NCI-H1694 treated with DMSO at 0.1 percent for 48 hours (cell line): ENCODE measurements at regions not wholly inside any gene's neighbourhood (a gene's known extent, or its start where the extent isn't known, plus 50 kb on each side); places are given as distances from the start of the nearest gene placed in this dataset.

ENCODE experiments used
- DNase-seq: peaks from one replicate; lab custom pipeline; 2025; lab: John Stamatoyannopoulos, UW

DNA sequence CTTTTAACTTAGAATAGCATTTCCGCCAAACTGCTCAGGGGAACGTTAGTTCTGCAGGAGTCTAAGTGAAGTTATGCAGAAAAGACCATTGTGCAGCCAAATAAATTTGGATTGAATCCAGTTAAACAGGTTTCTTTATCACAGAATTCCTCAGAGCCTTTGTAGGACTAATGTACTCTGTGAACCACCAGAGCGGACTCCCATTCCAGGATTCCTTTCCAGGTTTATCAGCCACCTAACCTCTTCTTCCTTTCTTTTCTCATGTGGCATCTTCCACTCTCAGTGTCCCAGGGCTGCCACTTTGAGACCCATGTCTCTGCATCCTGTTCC, 350.4 kb downstream of the TSN start:
- no peak for DNase-seq

GRCh38 chr2:122108186-122108585, 352.7 kb downstream of the TSN start:
- DNase-seq = no peak

GRCh38 chr2:122112216-122113005, 357.0 kb downstream of the TSN start:
- DNase-seq = no peak

DNA sequence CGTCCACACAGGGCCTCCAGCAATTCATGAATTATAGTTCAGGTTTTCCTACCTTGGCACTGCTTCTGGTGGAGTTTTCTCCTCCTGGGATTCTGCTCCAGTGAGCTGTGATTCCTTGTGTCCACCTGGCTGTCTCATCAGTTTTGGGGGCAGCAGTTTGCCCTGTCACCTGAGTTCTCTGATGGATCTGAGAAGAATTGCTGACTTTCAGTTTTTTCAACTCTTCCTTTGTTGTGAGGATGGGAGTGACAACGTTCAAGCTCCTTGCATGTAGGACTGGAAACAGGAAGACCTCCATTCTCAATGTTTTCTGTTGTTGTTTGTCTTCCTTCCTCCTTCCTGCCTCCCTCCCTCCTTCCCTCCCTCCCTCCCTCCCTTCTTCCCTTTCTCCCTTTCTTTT, 359.0 kb downstream of the TSN start:
- no peak for DNase-seq

GRCh38 chr2:122117371-122117770, 361.9 kb downstream of the TSN start:
- no peak for DNase-seq

- no peak for DNase-seq
Observed at GRCh38 chr2:122129399-122129798, 373.9 kb downstream of the TSN start.

GRCh38 chr2:122132147-122132691, 376.8 kb downstream of the TSN start:
- no peak for DNase-seq

DNA sequence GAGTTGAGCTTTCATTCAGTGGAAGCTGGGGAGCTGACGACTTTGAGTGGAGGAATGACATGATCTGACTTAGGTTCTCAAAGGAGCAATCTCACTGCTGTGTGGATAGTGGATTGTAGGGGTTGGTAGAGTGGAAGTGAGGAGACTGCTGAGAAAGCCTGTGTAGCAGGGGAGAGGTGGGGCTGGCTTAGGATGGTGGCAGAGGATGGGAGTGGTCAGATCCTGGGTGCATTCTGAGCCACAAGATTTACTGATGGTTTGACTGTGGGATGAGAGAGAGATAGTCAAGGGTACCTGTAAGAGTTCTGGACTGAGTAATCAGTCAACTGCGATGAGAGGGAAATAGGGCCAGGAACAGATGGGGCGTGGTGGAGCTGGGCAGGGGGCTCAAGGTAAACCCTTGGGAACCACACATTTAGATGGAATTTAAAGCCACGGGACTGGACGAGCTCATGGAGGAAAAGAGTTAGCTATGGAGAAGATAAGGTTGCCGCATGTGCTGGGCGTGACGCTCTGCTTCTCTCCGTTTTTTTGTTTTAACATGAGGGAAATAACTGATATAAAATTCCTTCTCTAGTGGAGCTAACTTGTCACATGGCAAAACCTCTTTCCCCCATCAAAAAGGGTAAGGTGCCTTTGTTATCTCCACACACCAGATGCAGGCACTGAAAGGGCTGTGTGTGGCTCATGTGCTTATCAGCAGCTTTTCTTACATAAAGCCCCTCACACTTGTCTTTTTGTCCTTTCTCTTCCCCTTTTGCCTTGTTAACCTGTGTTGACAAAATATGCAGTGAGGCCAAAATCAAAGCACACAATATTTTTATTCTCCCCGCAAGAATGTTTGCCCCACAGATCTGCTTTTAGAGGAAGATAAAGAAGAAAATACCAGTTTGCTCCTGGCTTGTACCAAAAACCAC, 379.8 kb downstream of the TSN start:
- DNase-seq = no peak

GRCh38 chr2:122136056-122136455, 380.6 kb downstream of the TSN start:
- no peak for DNase-seq

DNA sequence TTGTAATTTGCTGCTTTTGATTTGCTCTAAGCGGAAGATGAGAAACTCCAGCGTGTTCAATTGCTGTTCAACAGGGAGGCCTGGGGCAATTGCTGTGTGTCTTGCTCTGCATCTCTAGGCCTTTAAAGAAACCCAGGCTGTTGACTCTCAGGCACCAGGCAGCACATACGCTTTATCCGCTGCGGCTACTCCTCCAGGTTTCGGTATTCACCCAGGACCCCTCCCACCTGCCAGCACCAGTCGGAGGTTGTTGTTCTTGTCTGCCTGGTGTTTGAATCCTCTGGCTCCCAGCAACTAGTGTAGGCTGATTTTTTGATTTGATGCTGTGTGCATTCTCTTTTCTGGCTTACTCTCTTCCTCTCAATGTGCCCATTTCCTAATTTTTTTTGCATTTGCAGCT, 383.1 kb downstream of the TSN start:
- no peak for DNase-seq

- DNase-seq = no peak
Observed at GRCh38 chr2:122139739-122140420, 384.4 kb downstream of the TSN start.

GRCh38 chr2:122144884-122145283, 389.4 kb downstream of the TSN start:
- DNase-seq = no peak

- DNase-seq = peak; percentile 81
Observed at GRCh38 chr2:122145856-122146255, 390.4 kb downstream of the TSN start.

DNA sequence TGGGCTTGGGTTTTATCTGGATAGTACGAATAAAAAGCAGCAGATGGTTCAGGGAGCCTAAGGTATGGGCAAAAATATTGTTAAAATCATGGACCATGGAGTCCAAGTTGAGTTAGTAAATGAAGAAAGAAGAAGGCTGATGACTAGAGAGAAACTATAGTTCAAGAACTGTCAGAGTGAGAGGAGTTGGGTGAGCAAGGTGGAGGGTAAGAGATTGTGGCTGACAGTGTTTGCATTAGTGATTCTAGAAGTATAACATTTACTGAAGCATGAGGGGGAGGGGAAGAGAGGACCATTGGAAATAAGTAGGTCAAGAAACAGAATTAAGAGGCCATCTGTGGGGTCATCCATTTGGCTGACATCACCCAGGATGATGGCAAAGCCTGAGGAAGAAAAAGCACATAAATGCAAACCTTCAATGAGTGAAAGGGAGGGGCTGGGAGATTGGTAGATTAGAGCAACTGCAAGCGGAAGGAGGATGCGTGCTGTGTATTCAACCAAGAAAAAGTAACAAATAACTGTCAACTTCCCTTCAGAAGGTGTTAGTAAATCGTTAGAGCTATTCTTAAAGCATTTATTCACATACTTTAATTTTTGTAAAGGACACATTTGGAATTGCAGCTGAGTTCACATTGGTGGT, 392.8 kb downstream of the TSN start:
- no peak for DNase-seq

DNA sequence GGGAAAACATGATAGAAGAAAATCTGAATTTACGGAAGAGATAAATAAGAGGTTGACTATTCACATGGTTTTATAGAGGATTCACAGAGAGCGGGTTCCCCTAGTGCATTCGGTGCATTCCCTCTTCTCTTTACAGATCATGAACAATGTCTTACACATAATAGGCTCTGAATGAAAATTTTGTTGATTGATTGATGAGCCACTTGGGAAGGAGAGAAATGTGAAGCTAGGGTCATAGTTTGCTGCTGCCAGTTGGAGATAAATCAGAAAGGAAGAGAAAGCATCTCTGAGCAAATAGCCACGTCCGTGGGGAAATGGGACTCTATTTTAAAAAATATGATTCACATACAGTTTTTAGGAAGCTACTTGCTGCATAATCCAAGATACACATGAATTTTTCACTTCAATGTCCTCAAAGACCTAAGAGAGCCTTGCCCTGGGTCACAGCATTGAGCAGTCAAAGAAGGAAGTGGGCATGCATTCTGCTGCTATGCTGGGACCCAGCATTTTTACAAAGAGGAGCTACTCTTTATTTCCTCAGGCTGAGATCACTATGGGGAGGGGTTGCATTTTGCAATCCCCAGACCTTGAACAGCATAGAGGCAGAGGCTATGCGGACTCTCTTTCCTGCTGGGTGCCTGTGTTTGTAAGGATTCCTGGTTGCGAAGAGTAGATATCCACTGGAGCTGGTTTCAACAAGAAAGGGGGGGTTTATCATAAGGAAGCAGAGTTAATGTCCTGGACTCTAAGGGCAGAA, 395.3 kb downstream of the TSN start:
- DNase-seq = no peak

GRCh38 chr2:122152571-122152970, 397.1 kb downstream of the TSN start:
- no peak for DNase-seq

DNA sequence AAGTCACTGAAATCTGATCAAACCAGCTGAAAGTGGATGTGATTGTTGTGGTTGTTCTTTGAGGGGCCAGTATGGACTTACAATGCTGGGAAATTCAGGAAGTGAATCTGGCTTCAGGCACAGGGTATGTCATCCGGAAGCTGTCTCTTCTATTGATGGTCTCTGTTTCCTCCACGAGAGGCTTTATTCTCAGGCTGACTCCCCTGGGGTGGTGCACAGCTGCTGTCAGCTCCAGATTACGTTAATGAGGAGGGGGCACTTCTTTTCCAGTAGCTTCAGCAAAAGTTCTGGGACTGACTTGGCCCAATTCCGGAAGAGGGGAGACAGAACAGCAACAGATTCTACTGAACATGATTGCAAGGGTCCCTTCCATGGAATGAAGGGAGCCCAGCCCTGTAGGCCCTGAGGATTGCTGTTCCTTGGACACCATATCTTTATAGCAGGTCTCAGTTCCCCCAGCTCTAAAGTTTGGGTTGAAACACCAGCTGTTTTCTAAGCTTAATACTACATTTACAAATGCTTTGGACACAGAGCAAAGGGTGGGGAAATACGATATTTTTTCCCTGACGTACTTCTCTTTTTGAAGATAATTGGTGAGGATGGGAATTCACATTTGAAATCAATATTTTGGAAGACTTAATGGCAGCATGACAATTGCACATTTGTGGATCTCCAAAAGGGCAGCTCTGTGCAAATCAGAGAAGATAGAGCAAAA, 400.9 kb downstream of the TSN start:
- no peak for DNase-seq

DNA sequence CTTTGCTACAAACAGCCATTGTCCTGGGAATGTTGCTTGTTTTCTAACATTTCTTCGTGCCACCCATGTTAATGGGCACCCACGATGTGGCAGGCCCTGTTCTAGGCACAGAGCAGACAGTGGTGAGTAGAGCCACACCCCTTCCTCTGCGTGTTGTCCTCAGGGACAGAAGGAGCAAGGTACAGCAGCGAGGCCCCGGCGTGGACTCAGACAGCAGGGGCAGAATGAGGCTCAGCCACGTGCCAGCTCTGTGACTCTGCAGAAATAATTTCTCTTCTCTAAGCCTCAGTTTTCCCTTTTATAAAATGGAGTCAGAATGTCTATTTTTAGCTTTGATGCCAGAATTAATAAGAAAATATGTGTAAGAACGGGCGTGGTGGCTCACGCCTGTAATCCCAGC, 401.7 kb downstream of the TSN start:
- no peak for DNase-seq

DNA sequence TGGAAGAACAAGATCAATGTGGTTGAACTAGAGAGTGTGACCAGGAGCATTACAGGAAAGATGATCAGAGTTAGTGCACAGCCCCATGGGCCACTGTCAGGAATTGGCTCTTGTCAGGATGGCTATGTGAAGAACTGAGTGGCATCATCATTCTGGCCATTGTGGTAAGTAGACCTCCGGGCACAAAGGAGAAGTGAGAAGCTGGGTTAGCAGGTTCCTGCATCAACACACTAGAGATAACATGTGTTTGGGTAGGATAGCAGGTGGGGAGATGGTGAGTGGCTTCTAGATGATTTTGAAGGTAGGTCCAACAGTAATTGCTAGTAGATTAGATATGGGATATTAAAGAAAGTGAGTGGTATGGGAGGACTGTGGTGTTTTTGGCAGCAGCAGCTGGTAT, 408.2 kb downstream of the TSN start:
- no peak for DNase-seq

DNA sequence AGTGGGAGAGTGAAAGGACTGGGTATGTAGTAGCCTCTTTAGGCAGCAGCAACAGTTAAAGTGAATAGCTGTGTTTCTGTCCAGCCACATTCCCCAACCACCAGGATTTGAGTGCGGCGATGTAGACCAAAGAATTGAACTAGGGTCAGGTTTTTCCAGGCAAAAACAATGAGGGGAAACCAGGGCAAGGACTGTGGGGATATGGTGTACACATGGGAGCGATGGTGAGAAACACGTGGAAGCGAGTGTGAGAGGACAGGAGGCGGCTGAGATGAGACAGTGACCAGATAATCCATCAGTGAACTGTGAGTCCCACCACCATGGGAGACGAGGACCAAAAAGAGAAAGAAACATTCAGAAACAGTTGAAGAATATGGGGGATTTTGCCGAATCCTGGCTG, 409.5 kb downstream of the TSN start:
- no peak for DNase-seq

GRCh38 chr2:122166820-122167219, 411.4 kb downstream of the TSN start:
- DNase-seq = peak; percentile 39
